ENCODE measurements at regions not wholly inside any gene's neighbourhood (a gene's known extent, or its start where the extent isn't known, plus 50 kb on each side); places are given as distances from the start of the nearest gene placed in this dataset.

DNA sequence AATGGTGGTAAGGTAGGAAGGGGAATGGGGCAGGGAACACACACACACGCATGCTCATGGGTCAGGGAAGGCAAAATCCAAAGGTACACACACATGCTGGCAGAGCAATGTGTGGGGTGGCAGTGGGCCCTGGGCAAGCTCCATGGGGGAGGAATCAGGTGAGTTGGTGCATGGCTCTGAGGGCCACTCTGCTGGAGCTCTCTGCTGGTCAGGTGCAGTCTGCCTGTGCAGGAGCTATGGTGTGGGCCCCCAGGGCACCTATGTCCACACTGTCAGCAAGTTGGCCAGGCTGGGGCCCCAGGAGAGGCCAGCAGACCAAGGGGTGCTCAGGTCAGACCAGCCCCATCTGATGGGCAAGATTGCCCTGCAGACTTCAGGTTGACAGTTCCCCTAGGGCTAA lies 90.1 kb upstream of the GAP43 start:
- no peak overlapping the region for H4K91ac ChIP-seq (ENCODE audit: insufficient read length, low read depth, low read length)
- H3T11ph ChIP-seq (ENCODE audit: low read length): no peak overlapping the region
- no peak overlapping the region for H2AK5ac ChIP-seq (ENCODE audit: insufficient read length, low read length)
- no peak overlapping the region for H2AFZ ChIP-seq (ENCODE audit: low read length)
- H3K4me1 ChIP-seq (ENCODE audit: insufficient read depth, low read length): peaks cover under 1% of the 10 kb centered on the region; the same call in 1 of the 2 replicates
- H3K4me3 Mint-ChIP-seq: no peak overlapping the region
- H2BK120ac ChIP-seq (ENCODE audit: low read depth, low read length, poor library complexity, severe bottlenecking): no peak overlapping the region
- TF ChIP-seq, protein P1, sequence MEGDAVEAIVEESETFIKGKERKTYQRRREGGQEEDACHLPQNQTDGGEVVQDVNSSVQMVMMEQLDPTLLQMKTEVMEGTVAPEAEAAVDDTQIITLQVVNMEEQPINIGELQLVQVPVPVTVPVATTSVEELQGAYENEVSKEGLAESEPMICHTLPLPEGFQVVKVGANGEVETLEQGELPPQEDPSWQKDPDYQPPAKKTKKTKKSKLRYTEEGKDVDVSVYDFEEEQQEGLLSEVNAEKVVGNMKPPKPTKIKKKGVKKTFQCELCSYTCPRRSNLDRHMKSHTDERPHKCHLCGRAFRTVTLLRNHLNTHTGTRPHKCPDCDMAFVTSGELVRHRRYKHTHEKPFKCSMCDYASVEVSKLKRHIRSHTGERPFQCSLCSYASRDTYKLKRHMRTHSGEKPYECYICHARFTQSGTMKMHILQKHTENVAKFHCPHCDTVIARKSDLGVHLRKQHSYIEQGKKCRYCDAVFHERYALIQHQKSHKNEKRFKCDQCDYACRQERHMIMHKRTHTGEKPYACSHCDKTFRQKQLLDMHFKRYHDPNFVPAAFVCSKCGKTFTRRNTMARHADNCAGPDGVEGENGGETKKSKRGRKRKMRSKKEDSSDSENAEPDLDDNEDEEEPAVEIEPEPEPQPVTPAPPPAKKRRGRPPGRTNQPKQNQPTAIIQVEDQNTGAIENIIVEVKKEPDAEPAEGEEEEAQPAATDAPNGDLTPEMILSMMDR (conservative IDR thresholded peaks at IDR 0.05): no peak
- H3K36me3 Mint-ChIP-seq (ENCODE audit: insufficient read depth in 1 of 3, low read depth in 3 of 3): peaks cover 2 to 6% (median 4%) of the 10 kb centered on the region in 3 experiments; a peak in 4 of 7 replicates
- H3K23me2 ChIP-seq (ENCODE audit: insufficient read length, low read depth, low read length, poor library complexity, severe bottlenecking): no peaks in the 10 kb centered on the region
- no peak overlapping the region for H4K5ac ChIP-seq (ENCODE audit: insufficient read length, low read depth, low read length)
- H2BK15ac ChIP-seq (ENCODE audit: low read depth, low read length): no peak overlapping the region
- no peaks in the 10 kb centered on the region for H3K27me3 ChIP-seq (ENCODE audit: insufficient read depth, low read length)
- no CpG with 5 or more reads among the region's 1 CpG for WGBS (ENCODE audit: extremely low coverage, insufficient read length, low lambda C conversion rate)
- peaks cover under 1% of the 10 kb centered on the region in 2 experiments; a peak in 2 of 4 replicates for H3K4me1 Mint-ChIP-seq
- no peaks in the 10 kb centered on the region; the same call in 1 of the 2 replicates for H3K27me3 Mint-ChIP-seq (ENCODE audit: low read depth)
- H3K9ac ChIP-seq (ENCODE audit: extremely low read depth, insufficient read length, low read length): no peak overlapping the region
- no peak overlapping the region; a peak in 1 of 7 replicates for H3K27ac Mint-ChIP-seq
- no peaks in the 10 kb centered on the region for H3K79me1 ChIP-seq (ENCODE audit: insufficient read depth, low read depth, low read length, poor library complexity, severe bottlenecking)
- H3K9me3 ChIP-seq (ENCODE audit: control insufficient read depth, low read depth, low read length): no peaks in the 10 kb centered on the region
- no peak overlapping the region for H4K8ac ChIP-seq (replicated peaks; ENCODE audit: insufficient read length, low read depth, low read length)
- H3K4ac ChIP-seq (ENCODE audit: low read depth, low read length): no peak overlapping the region
- H3K9me3 Mint-ChIP-seq: peaks cover 0 to 15% of the 10 kb centered on the region in 2 experiments; a peak in 4 of 5 replicates
- no peak overlapping the region for H3K23ac ChIP-seq (ENCODE audit: insufficient read length, low read depth, low read length)
- H3K27ac ChIP-seq (ENCODE audit: insufficient read length, low read depth, low read length): no peak overlapping the region
- no peaks in the 10 kb centered on the region for H4K20me1 ChIP-seq (ENCODE audit: control insufficient read depth, insufficient read depth, insufficient read length)
- no peaks in the 10 kb centered on the region for H3K79me2 ChIP-seq (ENCODE audit: insufficient read depth, low read length)
- H2BK20ac ChIP-seq (ENCODE audit: low read depth, low read length, poor library complexity, severe bottlenecking): no peak overlapping the region
- no peak overlapping the region for H3K56ac ChIP-seq (ENCODE audit: insufficient read length, low read depth, low read length)
- H3K14ac ChIP-seq (ENCODE audit: insufficient read depth, low read length): no peak overlapping the region; the same call in 1 of the 2 replicates
- no peak overlapping the region for H3K18ac ChIP-seq (ENCODE audit: insufficient read length, low read depth, low read length)
- H2BK12ac ChIP-seq (ENCODE audit: insufficient read length, low read depth, low read length): no peak overlapping the region
- no peak for DNase-seq
- H3K4me2 ChIP-seq (ENCODE audit: insufficient read depth, insufficient read length, low read length): no peak overlapping the region
- H2BK5ac ChIP-seq (ENCODE audit: insufficient read length, low read length): no peak overlapping the region

Measured in H9 (cell line).